Left ventricle myocardium inferior (tissue), 1 donor: ENCODE measurements at regions not wholly inside any gene's neighbourhood (a gene's known extent, or its start where the extent isn't known, plus 50 kb on each side); places are given as distances from the start of the nearest gene placed in this dataset.
"Not testable (repeated sequence)": the region's sequence is repeated elsewhere in the genome, so short reads cannot be mapped to it uniquely, and the experiment has no call there.

Source experiments
- DNase-seq: peaks from one replicate; pipeline ENCODE4 v3.0.0-alpha.2; 2020
- H3K27ac ChIP-seq: fragments of 200-600 bp; replicated peaks from 2 replicates; pipeline ENCODE4 v1.8.0; 2021
- H3K27me3 ChIP-seq: fragments of 200-600 bp; 2 replicates; pipeline ENCODE4 v1.8.0; 2021; ENCODE audit warnings: low read depth
- H3K36me3 ChIP-seq: fragments of 200-600 bp; 2 replicates; pipeline ENCODE4 v1.8.0; 2021
- H3K4me1 ChIP-seq: fragments of 200-600 bp; 2 replicates; pipeline ENCODE4 v1.8.0; 2021
- H3K4me3 ChIP-seq: fragments of 200-600 bp; 2 replicates; pipeline ENCODE4 v1.8.0; 2021; ENCODE audit warnings: mild to moderate bottlenecking, moderate library complexity
- H3K9me3 ChIP-seq: fragments of 200-600 bp; replicated peaks from 2 replicates; pipeline ENCODE4 v1.8.0; 2021
- CTCF ChIP-seq: fragments of 200-600 bp; IDR thresholded peaks from 2 replicates; pipeline ENCODE4 v1.8.0; 2021; ENCODE audit warnings: antibody characterized with exemption, mild to moderate bottlenecking, borderline replicate concordance
- intact Hi-C: fragments of 100-400 bp; cut with micrococcal nuclease; formaldehyde crosslinking; loops from one replicate; pipeline ENCODE4 v1.11.0; 2022
- donor health status: DM: no; HTN: yes; CAD: no; lungs with severe emphysema.

- TF ChIP-seq CTCF = no peak
- Histone ChIP-seq H3K4me1 (no peaks in the 10 kb centered on the region), H3K9me3 (no peaks in the 10 kb centered on the region), H3K4me3 (no peak overlapping the region), H3K36me3 (no peaks in the 10 kb centered on the region), H3K27me3 (no peaks in the 10 kb centered on the region), H3K27ac (no peak overlapping the region)
- no peak for DNase-seq
- intact Hi-C loops = no loop called here
These were observed 1797.9 kb upstream of the PIK3C3 start for GRCh38 chr18:40157120-40157519.

- intact Hi-C loops = no loop called here
These were observed 1802.2 kb upstream of the PIK3C3 start for GRCh38 chr18:40152859-40153258.

GRCh38 chr18:40148960-40149359 is 1806.1 kb upstream of the PIK3C3 start:
- Histone ChIP-seq H3K27me3 (no peaks in the 10 kb centered on the region), H3K9me3 (no peaks in the 10 kb centered on the region), H3K4me1 (no peaks in the 10 kb centered on the region), H3K27ac (no peak overlapping the region), H3K36me3 (no peaks in the 10 kb centered on the region), H3K4me3 (no peak overlapping the region)
- intact Hi-C loops = no loop called here
- no peak for DNase-seq
- no peak for TF ChIP-seq CTCF

More at GRCh38 chr18:40152859-40153258, 1802.2 kb upstream of the PIK3C3 start:
- Histone ChIP-seq H3K36me3 (no peaks in the 10 kb centered on the region), H3K27me3 (no peaks in the 10 kb centered on the region), H3K9me3 (no peaks in the 10 kb centered on the region), H3K4me1 (no peaks in the 10 kb centered on the region), H3K27ac (no peak overlapping the region), H3K4me3 (no peak overlapping the region)
- TF ChIP-seq CTCF = no peak
- DNase-seq = no peak

GRCh38 chr18:40133253-40133652 is 1821.8 kb upstream of the PIK3C3 start:
- Histone ChIP-seq H3K27ac (no peak overlapping the region), H3K9me3 (peaks cover 27% of the 10 kb centered on the region), H3K36me3 (no peaks in the 10 kb centered on the region), H3K4me1 (no peaks in the 10 kb centered on the region), H3K4me3 (no peak overlapping the region), H3K27me3 (no peaks in the 10 kb centered on the region)
- DNase-seq = no peak
- TF ChIP-seq CTCF = no peak
- intact Hi-C loops = no loop called here

- H3K4me3 ChIP-seq, intact Hi-C loops, H3K36me3 ChIP-seq, H3K27me3 ChIP-seq, DNase-seq, H3K27ac ChIP-seq, H3K4me1 ChIP-seq: not testable (repeated sequence)
- peaks cover 27% of the 10 kb centered on the region for H3K9me3 ChIP-seq
These were observed 1822.6 kb upstream of the PIK3C3 start for GRCh38 chr18:40132438-40132837.

GRCh38 chr18:40124107-40124506 is 1830.9 kb upstream of the PIK3C3 start:
- Histone ChIP-seq H3K27me3 (no peaks in the 10 kb centered on the region), H3K9me3 (peaks cover 4% of the 10 kb centered on the region), H3K4me1 (no peaks in the 10 kb centered on the region), H3K36me3 (no peaks in the 10 kb centered on the region), H3K4me3 (no peak overlapping the region), H3K27ac (no peak overlapping the region)
- TF ChIP-seq CTCF = no peak
- DNase-seq = no peak
- intact Hi-C loops = no loop called here
